Brain pericyte (primary cell): ENCODE measurements at regions not wholly inside any gene's neighbourhood (a gene's known extent, or its start where the extent isn't known, plus 50 kb on each side); places are given as distances from the start of the nearest gene placed in this dataset.
"Not testable (repeated sequence)": the region's sequence is repeated elsewhere in the genome, so short reads cannot be mapped to it uniquely, and the experiment has no call there.

Experiments used
- DNase-seq: peaks from one replicate; pipeline ENCODE4 v3.0.0-alpha.2; 2012; ENCODE audit warnings: low read depth, low spot score

DNA sequence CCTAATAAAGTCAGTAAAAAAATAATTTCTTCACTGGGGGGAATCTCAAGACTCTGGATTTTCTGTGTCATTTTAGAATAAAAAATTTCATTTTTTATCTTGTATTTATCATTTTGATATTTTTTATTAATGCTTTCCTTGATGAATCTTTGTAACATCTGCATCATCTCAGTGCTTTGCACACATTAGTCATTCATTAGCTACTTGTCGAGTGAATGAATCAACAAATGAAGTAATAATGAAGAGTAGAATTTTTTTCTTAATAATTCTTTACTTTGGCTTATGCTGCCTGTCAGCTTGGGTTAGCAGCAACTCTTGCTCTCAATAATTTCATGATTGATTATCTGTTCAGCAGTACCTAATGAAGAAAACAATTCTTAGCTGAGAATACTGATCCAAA, 530.8 kb downstream of the GRXCR1 start:
- DNase-seq = no peak

DNA sequence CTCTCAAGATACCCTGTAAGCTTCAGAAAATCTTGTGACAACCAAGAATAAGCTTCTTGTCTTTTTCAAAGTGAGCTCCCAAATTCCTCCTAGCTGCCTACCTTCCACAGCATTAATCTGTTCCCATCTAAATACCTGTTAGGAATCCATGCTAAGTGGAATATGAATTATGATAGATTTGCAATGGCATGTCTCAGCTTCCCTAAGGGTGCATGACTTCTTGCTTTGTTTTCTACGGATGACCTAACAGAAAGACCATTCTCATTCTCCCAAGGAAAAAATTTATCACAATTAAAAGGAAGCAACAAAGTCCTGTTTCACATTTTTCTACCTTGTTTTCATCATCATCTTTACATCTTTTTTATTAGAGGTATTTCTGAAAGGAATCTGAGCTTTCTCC, 532.7 kb downstream of the GRXCR1 start:
- no peak for DNase-seq

DNA sequence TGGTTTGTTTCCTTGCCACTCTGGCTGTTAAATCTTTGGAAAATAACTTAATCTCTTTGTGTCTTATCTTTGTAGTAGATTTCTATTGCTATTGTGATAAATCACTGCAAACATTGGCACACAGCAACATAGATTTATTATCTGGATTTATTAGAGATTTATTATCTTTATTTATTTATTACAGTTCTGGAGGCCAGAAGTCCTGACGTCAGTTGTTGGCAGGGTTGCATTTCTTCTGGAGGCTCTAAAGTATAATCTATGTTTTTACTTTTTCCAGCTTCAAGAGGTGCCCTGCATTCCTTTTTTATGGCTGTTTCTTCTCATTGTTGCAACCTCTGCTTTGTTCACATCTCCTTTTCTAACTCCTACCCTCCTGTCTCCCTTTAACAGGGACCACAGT, 542.8 kb downstream of the GRXCR1 start:
- DNase-seq = no peak

DNA sequence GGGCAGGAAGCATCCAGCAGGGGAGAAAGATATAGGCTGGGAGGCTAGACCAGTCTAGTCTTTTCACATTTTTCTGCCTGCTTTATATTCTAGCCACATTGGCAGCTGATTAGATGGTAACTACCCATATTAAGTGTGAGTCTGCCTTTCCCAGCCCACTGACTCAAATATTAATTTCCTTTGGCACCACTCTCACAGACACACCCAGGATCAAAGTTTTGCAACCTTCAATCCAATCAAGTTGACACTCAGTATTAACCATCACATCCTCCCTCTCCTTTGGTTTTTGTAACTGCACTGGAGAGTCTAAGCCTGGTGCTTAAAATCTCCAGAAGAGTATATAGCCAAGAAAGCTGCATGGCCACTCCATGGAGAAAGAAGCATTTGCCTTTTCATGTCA, 560.4 kb downstream of the GRXCR1 start:
- no peak for DNase-seq

DNA sequence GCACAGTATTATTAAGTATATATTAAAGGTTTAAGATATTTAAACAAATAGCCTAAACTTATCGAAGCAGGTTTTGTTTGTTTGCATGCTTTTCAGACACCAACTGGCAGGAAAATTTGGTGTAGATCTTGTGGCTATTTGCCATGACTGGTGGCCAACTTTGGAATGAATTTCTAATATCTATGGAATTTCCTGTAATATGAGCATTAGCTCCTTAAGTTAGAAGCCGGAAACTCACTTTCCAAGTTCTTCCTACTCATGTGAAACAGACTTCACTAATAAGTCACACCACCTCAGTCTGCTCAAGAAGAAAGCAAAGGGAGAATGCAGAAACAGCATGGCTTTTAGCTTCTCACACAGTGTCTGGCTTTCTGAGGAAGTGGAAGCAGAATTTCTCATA, 563.9 kb downstream of the GRXCR1 start:
- no peak for DNase-seq

DNA sequence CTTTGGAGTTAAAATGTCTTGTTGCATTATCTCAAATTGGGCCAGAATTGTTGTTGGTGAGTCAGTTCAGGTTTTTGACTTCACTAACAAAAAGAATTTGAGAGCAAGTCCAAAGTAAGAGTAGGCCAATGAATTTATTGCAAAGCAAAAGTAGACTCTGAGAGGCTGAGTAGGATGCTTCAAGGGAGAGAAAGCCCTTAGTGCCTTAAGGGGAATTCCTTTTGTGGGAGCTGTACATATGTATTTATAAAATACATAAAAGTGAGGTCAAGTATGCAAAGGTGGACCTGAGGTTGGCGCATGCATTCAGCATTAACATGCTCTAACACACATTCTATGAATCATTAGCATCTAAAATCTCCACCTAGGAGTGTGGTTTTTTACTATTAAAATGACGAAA, 565.4 kb downstream of the GRXCR1 start:
- DNase-seq = no peak

DNA sequence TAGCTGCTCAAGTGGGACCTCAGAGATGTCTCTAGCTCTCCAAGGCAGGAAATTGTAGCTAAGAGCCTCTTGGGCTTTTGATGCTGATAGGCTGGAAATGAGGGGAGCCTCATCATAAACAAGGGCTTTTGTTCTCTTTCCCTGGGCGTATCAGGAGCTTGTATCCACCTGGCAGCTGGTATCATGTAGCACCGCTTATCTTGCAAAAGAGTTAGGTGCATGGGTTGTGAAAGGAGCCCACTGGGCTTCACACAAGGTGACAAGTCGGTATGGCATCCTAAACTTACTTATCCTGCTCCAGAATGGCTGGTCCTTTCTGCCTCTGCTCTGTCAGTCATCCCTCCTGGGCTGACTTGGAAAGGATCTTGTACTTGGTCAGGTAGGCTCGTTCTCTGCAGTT, 565.8 kb downstream of the GRXCR1 start:
- DNase-seq = no peak

DNA sequence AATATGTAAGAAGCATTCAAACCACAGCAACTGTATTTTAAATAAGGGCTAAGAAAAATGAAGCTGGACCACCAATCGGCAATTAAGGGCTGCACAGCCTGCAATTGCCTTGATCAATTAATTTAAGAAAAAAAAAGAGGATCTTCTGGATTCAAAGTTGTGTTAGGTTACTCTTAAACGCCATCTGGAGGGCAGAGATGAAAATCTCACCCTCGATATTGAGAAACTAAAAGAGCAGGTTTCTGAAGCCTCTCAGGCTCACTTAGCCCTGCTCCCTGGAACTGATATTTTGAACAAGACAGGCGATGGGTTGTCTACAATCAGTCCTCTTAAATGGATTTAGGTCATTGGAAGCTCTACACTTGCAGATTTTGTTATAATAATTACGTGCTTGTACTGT, 579.4 kb downstream of the GRXCR1 start:
- DNase-seq = no peak

DNA sequence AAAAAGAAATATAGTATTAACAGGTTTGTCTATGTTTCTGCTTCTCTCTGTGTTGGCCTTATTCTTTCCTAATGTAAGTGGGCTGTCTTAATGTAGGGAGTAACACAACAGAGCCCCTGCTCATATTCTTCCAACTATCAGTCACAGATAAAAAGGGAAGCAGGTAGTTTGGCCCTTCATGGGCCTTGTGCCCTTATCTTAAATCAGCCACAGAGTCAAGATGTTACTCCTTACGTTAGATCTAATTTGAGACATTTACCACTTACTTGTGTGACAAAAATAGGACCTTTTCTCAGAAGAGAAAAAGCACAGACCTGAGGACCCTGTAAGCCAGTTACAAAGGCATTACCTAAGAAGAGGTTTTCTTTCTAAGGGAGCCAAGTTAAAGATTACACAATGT, 589.0 kb downstream of the GRXCR1 start:
- DNase-seq = no peak

DNA sequence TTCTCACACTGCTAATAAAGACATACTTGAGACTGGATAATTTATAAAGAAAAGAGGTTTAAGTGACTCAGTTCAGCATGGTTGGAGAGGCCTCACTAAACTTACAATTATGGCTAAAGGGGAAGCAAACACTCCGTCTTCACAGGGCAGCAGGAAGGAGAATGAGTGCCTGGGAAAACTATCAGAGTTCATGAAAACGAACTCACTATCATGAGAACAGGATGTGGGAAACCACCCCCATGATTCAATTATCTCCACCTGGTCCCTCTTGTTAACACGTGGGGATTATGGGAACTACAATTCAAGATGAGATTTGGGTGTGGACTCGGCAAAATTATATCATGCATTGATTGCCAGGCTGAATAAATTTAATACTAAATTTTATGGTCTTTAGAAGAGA, 592.7 kb downstream of the GRXCR1 start:
- DNase-seq = no peak

DNA sequence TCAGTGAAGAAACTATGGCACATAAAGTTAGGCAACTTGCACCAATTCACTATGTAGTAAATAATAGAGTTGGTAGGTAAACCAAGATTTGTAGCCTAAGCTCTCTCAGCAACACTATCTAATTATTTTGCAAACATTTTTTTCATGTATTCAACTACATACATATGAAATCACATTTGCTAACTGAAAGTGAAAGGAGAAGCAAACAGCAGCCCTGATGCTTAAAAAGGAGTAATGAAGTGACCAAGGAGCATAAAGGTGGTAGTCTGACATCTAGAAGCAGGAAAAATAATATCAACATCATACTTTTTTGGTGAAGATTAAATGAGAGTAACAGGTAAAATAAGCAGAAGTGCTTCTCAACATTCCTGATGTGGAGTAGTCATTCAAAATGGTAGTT, 603.7 kb downstream of the GRXCR1 start:
- DNase-seq = no peak

DNA sequence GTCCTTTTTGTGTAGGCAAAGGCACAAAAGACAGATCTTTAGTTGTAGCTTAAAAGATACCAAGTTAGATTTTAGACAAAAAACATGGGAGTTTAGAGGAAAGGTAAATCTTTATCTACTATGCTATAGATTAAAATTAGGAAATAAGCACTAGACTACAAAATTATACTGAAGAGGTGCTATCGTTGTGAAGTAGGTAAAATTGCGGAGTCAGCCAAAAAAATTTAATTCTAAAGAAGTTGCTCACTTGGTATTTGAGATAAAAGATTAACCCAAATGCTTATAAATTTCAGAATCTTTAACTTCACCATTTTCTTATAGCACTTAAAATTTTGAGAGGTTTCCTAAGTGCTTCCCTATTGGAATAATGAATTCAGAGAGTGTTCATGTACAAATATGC, 604.1 kb downstream of the GRXCR1 start:
- no peak for DNase-seq

DNA sequence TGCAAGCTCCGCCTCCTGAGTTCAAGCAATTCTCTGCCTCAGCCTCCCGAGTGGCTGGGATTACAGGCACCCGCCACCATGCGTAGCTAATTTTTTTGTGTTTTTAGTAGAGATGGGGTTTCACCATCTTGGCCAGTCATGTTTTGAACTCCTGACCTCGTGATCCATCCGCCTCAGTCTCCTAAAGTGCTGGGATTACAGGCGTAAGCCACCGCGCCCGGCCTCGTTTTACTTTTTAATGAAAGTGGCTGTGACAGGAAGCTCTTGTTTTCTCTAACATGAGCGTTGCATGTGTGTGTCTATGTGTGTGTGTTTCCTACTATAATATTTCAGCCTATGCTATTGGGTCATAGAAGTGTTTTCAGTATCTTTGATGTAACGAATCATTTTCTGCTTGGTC, 613.3 kb downstream of the GRXCR1 start:
- not testable (repeated sequence) for DNase-seq

DNA sequence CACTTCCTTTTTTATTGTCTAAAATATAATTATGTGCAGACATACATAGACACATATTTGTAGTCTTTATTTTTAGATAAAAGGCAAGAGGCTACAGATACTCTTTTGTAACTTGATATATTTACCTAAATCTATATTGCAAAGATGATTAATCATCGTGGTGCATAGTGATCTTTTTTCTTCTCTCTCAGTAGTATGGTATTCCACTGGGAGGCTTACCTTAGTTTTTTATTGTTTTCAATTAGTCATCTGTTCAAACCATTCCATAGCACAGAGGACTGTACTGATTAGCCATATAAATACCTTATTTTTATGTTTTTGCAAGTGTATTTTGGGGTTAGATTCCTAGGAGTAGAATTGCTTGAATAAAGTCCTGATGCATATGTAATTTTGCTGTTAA, 619.7 kb downstream of the GRXCR1 start:
- DNase-seq = no peak

DNA sequence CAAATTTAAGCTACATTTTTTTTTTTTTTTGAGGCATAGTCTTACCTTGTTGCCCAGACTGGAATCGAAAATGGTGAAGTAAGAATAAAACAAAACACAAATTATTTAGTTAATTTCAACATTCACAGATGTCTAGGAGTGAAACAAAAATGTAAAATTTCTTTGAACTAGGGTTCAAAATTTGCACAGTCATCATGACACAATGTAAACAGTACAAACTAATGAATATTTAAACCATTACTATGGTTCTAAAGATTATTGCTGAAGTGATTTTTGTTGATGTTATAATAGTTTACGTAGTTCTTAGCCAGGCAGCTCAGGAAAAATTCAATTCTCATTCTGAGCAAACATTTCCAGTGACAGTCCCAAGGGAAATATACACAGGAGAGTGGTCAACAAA, 633.1 kb downstream of the GRXCR1 start:
- DNase-seq = no peak

DNA sequence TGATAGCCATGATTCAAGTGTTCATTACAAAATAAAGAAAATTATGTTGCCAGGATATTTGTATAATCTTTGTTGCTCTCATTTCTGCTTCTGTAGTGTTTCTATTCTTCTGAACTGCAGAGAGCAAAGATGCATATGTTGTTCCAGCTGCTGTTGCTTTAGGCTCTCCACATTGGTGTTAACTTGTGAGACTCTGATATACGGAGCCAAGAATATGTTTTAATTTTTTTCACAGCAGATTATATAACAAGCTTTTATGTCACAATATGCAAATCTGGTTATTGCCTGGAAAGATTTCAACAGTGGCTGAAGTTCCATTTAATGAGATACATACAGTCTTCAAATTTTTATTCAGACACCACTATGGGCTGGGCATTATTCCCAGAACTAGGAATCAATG, 655.0 kb downstream of the GRXCR1 start:
- DNase-seq = no peak

DNA sequence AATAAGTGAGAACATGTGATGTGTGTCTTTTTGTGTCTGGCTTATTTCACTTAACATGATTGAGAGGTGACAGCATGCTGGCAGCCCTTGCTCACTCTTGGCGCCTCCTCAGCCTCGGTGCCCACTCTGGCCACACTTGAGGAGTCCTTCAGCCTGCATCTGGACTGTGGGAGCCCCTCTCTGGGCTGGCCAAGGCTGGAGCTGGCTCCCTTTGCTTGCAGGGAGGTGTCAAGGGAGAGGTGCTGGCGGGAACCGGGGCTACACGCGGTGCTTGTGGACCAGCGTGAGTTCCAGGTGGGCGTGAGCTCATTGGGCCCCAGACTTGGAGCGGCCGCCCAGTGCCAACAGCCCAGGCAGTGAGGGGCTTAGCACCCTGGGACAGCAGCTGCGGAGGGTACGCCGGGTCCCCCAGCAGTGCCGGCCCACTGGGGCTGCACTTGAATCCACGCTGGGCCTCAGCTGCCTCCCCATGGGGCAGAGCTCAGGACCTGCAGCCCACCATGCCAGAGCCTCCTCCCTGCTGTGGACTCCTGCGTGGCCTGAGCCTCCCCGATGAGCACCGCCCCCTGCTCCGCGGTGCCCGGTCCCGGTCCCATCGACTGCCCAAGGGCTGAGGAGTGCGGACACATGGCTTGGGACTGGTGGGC, 658.6 kb downstream of the GRXCR1 start:
- DNase-seq = no peak

DNA sequence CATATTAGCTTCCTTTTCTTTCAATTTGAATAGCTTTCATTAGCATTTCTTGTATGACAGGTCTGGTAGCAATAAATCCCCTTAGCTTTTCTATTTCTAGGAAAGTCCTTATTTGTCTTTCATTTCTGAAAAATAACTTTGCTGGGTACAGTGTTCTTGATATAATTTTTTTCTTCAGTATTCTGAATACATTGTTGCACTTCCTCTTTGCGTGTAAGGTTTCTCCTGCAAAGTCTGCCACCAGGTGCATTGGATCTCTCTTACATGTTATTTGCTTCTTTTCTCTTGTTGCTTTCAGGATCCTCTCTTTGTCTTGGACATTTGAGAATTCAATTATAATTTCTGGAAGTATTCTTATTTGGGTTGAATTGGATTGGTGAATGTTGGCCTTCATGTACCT, 663.7 kb downstream of the GRXCR1 start:
- DNase-seq = no peak

DNA sequence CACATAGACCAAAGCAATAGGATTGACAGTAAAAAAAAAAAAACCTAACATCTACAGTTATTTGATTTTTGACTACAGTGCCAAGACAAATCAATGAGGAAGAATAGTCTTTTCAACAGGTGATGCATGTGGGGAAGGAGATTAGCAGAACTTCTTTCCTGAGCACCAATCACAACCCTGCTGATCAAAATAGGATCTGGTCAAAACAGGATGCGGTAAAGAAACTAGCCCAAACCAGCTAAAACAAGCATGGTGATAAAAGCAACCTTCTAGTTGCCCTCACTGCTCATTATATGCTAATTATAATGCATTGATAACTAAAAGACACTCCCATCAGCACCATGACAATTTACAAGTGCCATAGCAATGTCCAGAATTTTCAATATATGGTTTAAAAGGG, 667.5 kb downstream of the GRXCR1 start:
- no peak for DNase-seq

DNA sequence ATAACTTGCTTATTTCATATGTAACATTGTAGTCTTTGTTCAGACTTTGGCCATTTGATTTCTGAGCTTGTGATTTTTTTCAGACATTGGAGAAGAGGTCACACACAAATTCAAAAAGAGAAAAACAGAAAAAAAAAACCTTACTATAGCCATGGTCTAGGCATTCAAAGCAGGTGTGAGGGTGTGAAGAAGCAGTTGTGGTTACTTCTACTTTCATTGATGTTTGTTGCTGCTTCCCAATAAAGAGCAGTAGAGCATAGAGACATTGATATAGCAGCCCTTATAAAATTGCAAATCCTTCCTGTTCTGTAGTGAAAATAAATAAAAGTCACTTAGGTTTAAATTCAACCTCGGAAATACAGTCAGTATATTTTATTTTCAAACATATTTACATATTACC, 671.6 kb downstream of the GRXCR1 start:
- no peak for DNase-seq

DNA sequence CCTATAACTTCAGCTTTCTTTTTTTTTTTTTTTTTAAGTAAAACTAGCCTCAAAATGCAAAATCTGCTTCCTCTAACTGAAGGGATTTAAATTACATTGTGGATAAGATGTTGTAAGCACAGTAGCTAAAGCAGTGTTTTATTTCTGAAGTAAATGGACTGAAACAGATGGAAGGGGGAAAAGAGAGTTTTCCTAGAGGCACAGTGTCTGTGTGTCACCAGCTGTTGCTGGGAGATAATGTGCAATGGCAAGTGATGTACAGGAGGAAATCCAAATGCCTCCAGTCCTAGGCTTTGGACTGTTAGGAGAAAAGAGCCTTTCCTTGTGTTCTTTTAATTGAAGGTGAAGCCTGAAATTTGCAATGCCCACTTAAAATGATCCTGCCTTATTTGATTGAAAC, 672.1 kb downstream of the GRXCR1 start:
- DNase-seq = no peak

DNA sequence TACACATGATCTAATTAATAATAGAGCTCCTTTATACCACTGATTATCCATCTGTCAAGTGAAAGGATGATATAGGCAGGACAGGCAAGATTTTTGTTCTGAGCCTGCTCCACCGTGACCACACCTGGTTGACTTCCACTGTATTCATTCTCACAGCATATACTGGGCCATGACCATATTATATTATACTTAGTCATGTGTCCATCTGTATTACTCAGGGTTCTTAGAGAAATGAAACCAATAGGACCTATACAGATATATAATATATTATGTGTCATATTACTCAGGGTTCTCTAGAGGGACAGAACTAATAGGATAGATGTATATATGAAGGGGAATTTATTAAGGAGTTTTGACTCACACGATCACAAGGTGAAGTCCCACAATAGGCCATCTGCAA, 675.1 kb downstream of the GRXCR1 start:
- no peak for DNase-seq

DNA sequence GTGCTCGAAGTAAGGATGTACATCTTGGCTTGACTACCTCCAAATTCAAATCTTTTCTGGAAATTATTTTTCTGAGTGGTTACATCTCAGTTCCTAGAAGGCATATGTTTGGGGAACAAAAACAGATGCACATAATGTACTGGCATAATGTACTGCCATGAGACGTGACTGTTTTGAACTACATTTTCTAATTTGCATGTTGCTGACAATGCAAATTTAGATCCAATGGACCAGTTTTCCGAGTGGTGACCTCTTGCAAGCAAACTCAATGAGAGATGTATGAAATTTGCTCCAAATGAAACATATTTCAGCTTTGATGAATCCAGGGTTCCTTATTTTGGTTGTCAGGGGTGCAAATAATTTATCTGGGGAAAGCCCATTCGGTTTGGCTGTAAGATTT, 694.3 kb downstream of the GRXCR1 start:
- DNase-seq = no peak

DNA sequence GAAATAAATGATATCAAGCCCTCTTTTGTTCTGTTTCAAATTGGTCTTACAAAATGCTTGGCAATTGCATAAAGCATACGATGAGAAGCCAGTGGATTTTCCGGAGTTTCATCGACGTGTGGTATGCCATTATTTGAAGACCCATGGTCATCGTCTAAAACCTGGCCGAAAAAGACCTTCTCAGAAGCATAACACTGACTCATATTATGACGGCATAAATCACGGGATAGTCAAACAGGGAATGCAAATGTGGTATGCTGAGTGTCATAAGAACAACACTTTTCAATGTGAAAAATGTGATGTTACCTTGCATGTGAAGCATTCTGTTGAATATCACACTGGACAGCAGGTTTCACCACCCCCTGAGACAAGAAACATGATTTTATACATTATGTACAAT, 695.2 kb downstream of the GRXCR1 start:
- DNase-seq = no peak

DNA sequence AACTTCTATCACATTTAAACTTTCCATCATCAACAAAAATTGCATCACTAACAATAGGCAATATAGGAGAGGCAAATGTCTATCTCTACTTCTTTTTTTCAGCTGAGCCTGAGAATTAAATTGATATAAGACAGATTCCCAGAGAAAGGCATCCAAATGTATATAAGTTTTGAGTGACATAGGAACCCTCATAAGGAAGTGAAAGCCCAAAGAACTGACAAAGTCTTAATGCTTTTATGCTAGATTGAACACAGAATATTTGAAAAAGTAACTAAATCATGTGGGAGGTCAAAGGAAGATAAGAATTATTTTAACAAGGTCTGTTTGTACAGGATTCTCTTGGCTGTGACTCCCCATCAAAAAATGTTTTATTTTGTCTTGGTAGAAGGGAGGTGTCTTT, 714.9 kb downstream of the GRXCR1 start:
- DNase-seq = no peak
